GM19452 (cell line): ENCODE measurements at regions not wholly inside any gene's neighbourhood (a gene's known extent, or its start where the extent isn't known, plus 50 kb on each side); places are given as distances from the start of the nearest gene placed in this dataset.

Experiments
- ATAC-seq: cut with Tn5 transposase; IDR thresholded peaks from one replicate; pipeline ENCODE4 v1.9.1; 2021; ENCODE audit not compliant: unreplicated experiment

DNA sequence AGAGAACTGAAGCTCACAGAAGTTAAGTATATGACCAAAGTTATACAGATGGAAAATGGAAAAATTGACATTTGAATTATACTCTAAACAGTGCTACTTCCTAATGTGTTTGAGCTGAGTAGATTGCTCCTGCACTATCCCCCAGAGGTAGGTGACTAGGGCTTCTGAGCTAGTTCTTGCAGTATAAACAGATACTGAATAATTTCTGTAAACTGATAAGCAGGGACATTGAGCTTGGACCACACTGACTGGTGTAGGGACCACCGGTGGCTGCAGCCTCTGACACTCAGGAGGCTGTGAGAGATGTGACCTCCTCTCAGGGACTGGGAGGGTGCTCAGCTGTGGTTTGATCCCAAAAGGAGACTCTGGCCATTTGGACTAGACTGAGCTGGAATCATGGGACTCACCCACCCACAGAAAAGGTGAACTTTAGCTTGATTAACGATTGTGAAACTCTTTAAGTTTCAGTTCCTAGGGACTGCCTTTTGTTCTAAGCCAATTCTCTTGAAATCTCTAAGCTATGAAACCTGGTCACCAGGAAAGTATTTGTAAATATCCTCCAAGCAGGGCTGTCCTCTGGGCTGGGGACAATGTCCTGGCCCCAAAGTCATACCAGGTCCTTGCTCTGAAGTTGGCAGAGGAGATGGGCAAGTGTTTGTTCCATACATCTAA lies 291.5 kb downstream of the SEC61B start:
- peak; percentile 69 for ATAC-seq

DNA sequence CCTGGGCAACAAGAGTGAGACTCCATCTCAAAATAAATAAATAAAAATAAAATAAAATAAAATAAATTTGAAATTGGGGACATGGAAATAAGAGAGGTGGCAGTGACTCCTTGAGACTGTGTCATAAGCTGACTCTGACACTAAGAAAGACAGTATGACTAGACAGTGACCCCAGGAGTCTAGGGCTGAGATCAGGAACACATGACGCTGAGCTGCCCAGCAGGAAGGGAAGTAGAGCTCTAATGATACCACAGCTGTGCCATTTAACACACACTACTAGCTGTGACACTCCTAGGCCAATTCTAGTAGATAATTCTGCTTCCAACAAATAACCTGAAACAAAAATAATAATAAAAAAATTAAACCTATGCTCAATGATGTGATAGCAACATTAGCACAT lies 293.0 kb downstream of the SEC61B start:
- ATAC-seq: no peak

GRCh38 chr9:99515895-99516656 lies 294.0 kb downstream of the SEC61B start:
- no peak for ATAC-seq

DNA sequence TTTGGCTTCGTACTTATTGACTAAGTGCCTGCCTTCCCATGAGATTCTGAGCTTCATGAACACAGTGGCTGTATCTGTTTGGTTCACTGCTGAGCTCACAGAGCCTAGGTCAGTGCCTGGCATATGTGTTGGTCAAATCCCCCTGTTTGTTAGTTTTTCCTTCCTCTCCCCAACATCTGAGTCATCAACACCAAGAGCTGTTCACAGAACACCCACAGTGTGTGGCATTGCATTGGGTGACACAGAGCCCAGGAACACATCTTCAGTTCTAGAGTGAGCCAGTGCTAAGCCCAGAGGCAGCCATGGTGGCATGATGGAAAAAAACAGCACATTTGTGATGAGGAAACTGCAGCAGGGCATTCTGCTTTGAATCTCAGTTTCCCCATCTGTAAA lies 294.6 kb downstream of the SEC61B start:
- no peak for ATAC-seq

GRCh38 chr9:99523838-99524237 lies 297.8 kb upstream of the NR4A3 start:
- no peak for ATAC-seq

DNA sequence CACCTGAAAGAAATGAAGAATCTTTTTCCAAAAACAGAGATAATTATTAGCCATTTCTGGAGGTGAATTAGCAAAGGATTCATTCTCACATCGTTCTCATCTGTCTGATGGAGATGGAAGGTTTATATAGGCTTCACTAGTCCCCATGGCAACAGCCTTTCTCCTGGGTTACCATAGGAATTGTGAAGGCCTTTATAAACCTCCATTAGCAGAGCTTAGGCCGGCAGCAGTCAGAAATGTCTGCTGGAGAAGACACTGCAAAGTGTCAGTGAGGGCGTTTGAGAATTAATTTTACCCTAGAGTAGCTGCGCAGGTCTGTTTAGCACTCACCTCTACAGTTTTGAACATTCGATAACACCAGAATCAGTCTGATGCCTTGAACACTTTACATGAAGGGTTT lies 290.4 kb upstream of the NR4A3 start:
- ATAC-seq: no peak

DNA sequence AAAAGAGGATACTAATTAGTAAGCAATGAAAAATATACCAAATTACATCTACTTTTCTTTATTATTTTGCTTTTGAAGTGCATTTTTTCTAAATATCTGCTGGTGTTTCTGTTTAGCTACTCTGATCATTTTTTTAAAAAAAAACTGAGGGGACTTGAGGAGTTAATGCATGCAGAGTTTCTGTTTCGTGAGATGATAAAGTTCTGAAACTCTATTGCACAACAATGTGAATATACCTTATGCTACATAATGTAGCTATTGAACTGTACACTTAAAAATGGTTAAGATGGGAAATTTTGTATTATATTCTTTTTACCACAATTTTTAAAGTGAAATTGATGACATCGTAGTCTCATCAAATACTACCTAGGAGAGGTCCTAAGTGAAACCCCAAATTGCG lies 288.3 kb upstream of the NR4A3 start:
- no peak for ATAC-seq

DNA sequence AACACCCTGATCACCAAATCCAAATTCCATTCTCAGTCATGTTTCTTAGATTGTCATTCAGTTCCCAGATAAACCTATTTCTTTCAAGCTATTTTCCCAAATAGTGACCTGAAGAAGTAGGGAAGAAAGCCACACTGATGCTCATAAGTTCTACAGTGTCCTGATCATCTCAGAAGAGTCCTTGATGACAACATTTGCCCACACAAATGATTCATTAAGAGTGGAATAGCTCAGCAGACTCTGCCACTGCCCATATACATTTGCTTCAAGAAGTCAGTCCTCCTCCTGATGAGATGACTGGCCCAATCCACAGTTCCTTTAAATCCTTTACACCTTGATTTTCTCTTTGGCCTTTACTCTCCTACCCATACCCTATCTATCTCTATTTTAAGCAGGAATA lies 283.7 kb upstream of the NR4A3 start:
- ATAC-seq: no peak

GRCh38 chr9:99544526-99544925 lies 277.2 kb upstream of the NR4A3 start:
- no peak for ATAC-seq

GRCh38 chr9:99549441-99549840 lies 272.2 kb upstream of the NR4A3 start:
- ATAC-seq: no peak

DNA sequence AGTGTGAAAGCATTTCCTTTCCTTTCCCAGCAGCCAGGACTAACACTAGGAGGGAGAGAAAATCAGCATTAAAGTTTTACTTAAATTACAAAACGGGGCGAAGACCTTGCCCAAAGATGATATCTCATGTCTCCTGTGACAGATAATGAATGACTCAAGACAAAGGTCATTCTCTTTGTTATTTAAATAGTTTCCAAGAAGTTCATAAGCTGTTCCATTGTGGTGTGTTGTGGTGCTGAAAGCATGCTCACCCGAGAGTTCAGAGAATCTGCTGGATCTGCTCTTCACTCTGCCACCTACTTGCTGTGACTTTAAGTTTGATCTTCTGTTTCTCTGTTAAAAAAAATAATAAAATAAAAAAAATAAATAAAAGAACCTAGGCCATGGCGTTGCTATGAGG lies 265.9 kb upstream of the NR4A3 start:
- no peak for ATAC-seq

DNA sequence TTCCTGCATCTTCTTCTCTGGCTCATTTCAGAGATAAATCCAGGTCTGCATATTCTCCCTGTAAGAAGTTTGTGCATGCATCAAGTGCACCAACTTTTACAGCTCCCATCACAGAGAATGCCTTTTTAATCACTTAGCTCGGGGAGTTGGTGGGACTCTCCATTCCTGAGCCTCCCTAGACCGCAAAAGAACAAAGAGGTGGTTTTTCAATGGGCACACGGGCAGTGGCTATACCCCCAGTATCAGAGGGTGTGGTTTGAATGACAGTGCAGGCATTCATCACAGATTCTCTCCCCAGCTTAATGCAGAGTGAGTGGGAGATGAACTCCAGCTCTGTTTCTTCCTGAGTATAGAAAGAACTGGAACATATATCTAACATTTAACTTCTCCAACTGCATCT lies 264.7 kb upstream of the NR4A3 start:
- no peak for ATAC-seq

- ATAC-seq: no peak
These were observed 263.9 kb upstream of the NR4A3 start for GRCh38 chr9:99557816-99558215.

- ATAC-seq: no peak
These were observed 261.9 kb upstream of the NR4A3 start for GRCh38 chr9:99559776-99560175.

DNA sequence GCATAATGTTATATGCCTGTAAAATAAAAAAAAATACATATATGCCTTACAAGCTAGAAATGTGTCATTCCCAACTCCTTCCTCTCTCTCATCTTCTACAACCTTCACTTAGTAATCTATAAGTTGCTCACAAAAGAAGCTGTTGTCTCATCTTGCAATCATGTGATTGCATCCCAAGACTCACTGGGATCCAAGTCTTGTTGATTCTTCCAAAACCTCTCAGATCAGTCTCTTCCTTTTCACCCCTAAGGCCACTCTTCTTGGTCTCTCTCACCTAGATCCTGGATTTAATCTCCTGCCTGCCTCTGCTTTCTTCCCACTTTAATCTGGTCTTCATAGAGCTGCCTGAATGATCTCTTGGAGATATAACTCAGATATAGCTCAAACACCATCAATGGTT lies 261.1 kb upstream of the NR4A3 start:
- no peak for ATAC-seq

GRCh38 chr9:99561509-99561917 lies 260.2 kb upstream of the NR4A3 start:
- ATAC-seq: no peak

GRCh38 chr9:99561961-99562565 lies 259.6 kb upstream of the NR4A3 start:
- ATAC-seq: no peak

DNA sequence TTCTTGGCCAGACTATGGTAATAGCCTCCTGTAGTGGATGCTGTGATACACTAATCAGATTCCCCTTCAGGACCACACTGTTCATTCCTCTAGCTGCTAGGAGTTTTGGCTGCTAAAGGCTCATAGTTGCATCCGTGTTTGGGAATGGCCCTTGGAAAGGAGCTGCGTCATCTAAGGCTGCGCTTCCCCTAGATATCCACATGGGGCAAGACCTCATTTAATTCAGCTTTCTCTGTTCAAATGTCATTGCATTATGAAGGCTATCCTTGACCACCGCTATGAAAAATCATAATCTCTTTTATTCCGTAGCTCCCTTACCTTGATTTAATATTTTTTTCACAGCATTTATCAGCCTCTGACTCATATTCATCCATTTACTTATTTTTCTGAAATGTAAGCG lies 258.3 kb upstream of the NR4A3 start:
- no peak for ATAC-seq

- ATAC-seq: no peak
These were observed 256.5 kb upstream of the NR4A3 start for GRCh38 chr9:99565203-99565602.

- ATAC-seq: no peak
These were observed 254.2 kb upstream of the NR4A3 start for GRCh38 chr9:99567436-99567835.

DNA sequence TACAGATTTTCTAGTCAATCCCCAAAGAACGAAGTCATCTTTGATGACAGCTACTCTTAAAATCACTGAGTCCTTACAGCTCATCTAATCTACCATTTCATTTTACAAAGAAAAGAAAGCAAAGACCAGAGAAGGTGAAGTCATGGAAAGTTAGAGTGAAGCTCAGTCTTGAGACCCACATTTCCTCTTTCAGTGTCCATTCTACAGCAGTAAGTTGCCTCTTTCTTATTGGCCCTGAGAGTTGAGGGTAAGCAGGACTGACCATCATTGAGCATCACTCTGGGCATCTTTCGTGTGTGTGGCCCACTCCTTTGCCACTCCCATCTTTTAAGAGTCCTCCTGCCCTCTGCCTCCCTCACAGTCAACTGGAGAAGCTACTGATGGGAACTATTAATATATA lies 251.8 kb upstream of the NR4A3 start:
- ATAC-seq: no peak

- no peak for ATAC-seq
These were observed 249.1 kb upstream of the NR4A3 start for GRCh38 chr9:99572567-99572966.
